GM18520 (cell line): ENCODE measurements at regions not wholly inside any gene's neighbourhood (a gene's known extent, or its start where the extent isn't known, plus 50 kb on each side); places are given as distances from the start of the nearest gene placed in this dataset.

ENCODE experiments used
- ATAC-seq: cut with Tn5 transposase; IDR thresholded peaks from one replicate; pipeline ENCODE4 v1.9.1; 2021; ENCODE audit not compliant: unreplicated experiment

DNA sequence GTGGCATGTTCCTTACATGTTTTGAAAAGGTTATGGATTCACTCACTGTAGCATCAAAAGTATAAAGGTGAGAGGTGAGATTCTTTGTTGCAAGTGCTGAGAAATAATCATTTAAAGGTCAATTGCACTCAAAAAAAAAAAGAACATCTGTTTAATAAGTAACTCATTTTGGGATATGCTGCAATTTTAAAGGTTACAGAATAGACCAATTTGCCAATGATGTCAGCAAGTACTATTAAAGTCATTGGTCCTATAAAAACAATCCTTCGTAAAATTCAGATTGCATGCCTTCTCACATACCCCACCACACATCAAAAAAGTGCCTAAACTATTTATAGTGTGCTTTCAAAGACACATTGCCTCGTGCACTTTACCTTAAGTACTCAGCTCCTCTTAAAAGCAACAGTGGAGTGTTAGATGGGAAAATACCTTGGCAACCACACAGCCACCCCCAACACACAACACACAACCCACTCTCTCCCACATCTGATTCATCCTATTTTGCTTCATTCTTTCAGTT is 218.2 kb upstream of the ADGRL2 start:
- ATAC-seq: no peak

DNA sequence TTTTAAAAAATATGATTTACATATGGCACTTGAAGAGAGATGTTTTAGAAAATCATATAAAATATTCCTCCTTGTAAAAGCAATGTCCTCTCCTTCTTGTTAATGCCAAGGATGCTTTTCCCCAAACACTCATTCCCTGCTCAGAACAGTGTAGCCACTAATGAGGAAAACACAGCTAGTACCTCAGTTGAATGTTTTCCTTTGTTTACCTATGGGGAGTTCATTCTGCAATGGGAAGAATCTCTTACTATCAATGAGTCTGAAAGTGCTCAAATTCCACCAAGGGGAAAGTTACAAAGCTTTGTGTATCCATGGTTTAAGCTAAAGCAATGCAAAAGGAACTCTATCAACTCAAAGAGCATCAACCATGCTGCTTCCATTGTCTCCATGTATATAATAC is 221.9 kb upstream of the ADGRL2 start:
- no peak for ATAC-seq

DNA sequence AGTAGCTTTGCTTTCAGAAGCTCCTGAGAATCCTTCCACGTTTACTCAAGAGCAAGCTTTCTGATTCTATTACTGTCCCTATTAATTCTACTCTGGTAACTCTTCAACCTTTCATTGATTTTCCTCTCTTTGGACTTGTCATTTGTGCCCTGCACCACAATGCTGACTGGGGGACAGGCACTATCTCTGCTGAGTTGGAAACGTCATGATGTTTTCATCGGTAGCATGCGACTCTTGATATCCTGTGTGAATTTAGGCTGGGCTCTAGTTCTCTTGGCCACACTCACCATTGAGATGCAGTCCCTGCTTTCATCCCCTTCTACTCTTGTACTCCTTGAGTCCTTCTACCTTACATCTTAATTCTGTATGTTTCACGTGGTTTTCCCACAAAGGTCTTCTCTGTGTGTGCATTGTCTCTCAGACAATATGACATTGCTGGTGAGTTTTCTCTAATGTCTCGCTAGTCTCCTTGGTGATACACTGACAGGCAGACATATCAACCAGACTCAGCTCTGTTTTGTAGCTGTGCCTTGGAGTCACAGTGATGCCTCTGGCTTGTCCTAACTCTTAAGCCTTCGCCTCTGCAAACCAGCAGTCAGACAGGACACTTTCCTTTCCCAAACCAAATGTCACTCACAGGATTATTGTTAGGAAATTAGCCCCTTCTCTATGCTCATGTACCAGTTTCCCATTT is 223.6 kb upstream of the ADGRL2 start:
- ATAC-seq: no peak

DNA sequence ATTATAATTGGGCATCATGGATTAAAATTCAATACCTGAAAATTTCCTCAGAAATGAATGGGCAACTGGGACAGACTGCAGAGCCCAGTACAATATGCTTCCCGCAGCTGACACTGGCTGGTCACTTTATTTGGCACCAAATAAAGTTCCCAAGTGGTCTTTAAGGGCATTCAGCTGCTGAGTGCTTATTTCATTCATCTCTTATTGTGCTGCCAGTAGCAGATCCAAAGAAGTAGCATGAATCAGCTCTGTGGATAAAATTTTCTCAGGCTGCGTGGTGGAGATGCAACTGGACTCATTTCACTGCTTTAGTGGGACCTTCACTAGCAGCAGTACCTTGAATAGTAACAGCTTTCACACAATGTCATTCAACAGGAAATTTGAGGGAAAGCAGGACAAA is 226.3 kb upstream of the ADGRL2 start:
- ATAC-seq: no peak

- ATAC-seq: no peak
Measured at GRCh38 chr1:81573458-81573857, 227.3 kb upstream of the ADGRL2 start.

DNA sequence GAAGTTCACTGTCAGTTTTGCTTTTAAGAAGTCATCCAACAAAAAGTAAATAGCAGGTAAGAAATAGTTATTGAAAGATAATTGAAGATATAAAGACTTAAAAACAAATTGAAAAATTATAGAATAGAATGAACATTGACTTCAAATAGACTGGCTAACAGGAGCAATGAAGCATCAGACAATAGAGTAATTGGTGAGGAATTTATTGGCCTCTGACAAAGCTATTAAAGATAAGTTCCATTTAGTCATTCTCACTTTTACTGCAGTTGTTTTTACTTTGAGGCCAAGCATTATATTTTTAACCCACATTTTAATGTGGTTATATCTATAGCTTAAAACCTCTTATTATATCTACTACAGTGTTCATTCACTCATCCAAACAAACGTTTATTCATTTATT is 228.8 kb upstream of the ADGRL2 start:
- no peak for ATAC-seq

DNA sequence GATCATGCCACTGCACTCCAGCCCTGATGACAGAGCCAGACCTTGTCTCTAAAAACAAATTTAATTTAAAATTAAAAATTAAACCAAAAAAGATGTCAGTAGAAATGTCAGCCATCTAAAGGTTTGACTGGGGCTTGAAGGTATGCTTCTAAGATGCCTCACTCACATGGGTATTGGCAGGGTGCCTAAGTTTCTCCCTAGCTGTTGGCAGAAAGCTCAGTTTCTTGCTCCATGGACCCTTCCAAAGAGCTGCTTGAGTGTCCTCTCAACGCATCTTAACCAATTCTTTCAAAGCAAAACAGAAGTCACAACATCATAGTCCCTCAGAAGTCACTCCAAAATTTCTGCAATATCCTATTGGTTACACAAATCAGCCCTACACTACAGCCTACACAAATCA is 231.0 kb upstream of the ADGRL2 start:
- no peak for ATAC-seq

DNA sequence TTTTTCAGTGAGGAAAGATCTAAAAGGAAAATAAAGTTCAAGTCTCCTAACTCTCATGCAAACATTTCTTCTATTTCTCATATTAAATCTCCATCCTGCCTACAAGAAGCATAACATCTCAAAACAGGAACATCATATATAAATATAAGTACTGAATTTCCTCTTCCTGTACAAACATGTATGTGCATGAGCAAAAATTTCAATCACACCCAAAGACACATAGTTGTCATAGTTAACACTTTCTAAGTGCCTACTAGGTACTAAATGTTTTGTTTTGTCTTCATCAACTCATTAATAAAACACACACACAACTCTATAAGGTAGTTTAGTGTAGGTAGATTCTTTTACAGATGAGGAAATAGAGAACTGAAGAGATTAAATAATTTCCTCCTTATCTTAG is 237.1 kb upstream of the ADGRL2 start:
- no peak for ATAC-seq

DNA sequence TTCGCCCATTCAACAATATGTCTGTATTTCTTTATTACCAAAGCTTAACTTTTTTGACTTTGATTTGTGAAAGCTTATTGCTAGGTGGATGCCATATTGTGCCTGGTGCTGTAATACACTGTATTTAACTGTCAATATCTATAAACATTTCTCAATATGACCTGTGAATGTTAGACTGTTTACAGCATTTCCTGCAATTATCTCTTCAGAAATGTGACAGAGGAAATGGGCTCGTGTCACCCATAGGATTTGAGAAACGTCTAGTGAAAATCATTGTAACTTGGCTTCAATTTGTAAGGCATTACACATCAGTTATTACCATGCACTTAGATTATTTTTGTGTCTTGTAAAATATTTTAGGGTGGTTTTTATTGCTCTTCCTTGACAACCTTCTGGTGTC is 237.8 kb upstream of the ADGRL2 start:
- ATAC-seq: no peak

GRCh38 chr1:81560629-81561028 is 240.1 kb upstream of the ADGRL2 start:
- ATAC-seq: no peak

GRCh38 chr1:81559662-81560350 is 240.9 kb upstream of the ADGRL2 start:
- ATAC-seq: no peak

DNA sequence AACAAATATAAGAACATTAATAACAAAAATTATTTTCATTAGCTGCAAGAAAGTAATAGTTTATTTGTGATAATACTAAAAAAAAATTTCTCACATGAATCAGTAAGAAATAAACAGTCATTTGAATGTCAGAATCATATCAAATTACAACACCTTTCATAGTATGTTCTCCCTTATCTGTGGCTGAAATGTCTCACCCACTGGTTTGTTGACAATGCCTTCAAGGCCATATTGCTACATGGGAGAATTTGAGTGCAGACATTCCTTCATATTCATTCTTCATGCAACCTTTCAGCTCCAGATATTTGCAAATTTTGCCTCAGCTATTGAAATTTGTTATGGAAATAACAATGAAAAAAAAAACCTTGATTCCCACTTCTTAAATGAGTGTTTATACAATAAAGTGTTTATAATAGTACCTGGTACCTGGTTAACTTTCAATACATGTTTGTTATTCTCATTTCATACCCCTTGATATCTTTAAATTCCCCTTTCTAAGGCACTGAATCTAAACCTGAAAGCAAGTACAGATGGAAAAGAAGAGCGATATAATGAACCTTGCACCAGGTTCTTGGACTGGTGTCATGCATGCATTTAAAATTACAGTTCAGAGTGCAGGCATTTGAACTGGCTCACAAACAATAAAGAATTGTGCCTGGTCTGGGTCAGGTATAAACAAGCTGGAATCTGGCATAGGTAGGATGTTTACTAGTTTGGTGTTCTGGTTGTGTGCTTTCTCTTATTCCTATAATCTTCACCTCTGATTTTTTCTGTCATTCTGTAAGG is 242.2 kb upstream of the ADGRL2 start:
- ATAC-seq: no peak

GRCh38 chr1:81556968-81557367 is 243.8 kb upstream of the ADGRL2 start:
- ATAC-seq: no peak

DNA sequence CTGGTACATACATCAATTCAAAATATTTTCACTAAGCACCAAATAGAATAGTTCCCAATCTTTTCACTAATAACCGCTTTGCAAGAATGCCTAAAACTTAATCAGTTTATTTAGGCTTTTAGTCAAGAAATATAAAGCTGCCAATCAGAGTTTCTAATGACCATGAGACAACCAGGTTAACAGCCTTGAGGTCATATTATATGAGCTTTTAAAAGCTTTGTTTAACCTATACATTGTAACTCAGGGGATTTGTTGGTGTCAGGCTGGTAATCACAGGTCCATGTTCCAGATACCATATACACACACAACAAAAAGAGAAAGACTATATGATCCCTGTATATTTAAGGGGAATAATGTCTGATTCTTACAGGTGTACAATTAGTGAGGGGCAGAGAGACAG is 246.2 kb upstream of the ADGRL2 start:
- no peak for ATAC-seq

DNA sequence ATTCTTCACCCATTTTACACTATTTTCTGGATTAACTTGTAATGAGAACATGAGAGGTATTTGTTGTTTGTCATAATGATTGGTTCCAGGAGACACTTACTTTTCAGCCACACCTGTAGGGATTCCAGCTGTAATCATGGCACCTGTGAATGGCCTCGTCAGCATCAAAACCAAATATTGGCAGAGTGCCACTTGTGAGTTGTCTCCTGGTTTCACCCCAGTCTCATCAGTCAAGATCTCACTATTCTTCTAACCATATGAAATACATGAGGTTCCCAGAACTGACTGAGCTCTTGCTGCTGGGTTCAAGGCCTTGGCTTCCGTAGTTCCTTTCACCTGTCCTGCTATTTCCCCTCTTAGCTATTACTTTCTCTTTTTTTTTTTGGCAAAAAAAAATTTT is 246.6 kb upstream of the ADGRL2 start:
- ATAC-seq: no peak

DNA sequence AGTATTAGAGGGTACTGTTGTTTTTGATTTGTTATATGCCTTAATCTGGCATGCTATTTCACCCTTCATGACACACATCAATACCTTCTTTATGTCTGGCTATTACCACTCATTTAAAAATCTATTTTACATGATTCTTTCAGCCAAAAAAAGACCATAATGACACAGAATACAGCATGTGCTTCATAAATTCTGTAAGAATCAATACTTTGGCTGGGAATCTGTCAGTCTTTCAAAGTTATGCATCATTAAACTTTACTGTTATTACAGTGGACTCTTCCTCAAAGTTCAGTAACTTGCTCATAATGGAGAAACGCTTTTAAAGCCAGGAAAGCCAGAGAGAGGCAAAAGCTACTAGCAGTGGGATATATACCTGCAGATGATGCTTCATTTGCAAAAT is 247.2 kb upstream of the ADGRL2 start:
- no peak for ATAC-seq

GRCh38 chr1:81551946-81552345 is 248.8 kb upstream of the ADGRL2 start:
- no peak for ATAC-seq

GRCh38 chr1:81550753-81551152 is 250.0 kb upstream of the ADGRL2 start:
- ATAC-seq: no peak

DNA sequence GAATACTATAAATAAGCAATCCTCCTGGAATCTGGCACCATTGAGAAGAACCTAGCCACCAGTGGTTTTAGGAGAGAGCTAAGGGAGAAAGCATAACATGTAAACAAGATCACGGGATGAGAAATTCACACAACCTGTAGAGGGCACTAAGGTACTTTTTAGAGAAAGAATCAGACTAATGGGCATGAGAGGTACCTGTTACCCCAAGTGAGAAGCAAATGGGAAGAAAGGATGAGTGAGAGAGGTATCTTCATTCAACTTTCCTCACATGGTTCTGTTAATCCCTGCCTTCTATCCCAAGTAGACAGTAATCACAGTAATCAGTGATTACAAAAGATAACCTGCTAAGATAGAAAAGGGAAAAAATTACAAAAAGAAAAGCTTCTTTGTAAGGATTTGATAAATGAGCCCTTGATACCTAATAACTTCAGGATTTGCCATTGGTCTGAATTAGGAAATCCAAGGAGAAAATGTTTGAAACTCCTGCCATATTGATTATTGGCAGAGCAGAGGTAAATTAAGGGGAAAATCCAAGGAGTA is 251.1 kb upstream of the ADGRL2 start:
- no peak for ATAC-seq

DNA sequence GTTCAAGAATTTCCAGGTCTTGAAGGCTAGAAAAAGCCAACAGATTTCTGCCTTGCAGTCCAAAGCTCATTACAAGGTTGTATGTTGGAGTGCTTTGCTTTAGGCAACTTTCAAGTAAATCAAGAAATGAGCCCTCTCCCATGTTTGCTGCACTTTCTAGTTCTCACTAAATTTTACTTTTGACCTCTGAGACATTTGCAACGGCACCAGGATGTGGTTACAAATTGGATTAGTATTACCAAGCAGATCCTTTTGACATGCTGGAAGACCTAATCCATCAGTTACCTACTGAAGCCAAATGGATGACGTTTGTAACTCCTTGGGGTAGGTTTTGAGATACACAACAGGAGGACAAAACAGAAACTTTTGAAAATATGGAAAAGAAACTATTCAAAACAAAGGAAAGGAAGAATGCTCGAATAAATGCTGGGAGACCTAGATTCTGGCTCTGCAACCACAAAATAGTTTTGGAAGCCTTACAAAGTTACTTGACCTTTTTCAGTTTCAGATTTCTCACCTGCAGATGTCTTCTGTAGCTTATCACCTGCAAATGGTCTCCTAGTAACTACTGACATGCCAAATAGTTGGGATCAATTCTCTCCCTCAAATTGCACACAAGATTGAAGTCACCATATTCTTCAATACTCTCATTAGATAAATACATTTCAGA is 251.7 kb upstream of the ADGRL2 start:
- no peak for ATAC-seq

DNA sequence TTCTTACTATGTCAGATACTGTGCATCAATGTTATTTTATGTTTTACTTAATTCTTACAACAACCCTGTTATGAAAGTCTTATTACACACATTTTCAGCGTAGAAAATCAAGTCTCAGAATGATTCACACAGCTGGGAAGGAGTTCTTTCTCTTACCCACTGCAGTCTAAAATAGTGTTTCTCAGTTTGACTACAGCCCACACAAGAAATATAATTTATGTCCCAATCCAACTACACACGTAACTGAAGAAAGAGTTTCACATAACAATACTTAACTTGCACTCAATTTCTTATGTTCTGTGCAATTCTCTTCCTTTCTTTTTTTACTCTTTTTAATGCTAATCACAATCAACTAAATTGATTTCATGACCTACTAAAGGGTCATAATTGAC is 252.8 kb upstream of the ADGRL2 start:
- peak; percentile 44 for ATAC-seq
